ENCODE measurements at regions not wholly inside any gene's neighbourhood (a gene's known extent, or its start where the extent isn't known, plus 50 kb on each side); places are given as distances from the start of the nearest gene placed in this dataset.

- ATAC-seq (replicated peaks in 6 of 8) = no peak
- H3K4me3 ChIP-seq = no peak overlapping the region
- peaks cover 4% of the 10 kb centered on the region in 2 donors for H3K4me1 ChIP-seq (replicated peaks in 1 of 2)
- WGBS, 10 experiments = 57 to 100% (median 88%) methylated on average over 2 to 11 of the region's 13 CpGs; no CpG with 5 or more reads in 1 of the 10 experiments
- H3K27ac ChIP-seq = no peak overlapping the region
- in situ Hi-C loops (cut with MboI; ENCODE audit: low pct_unique_long_range_greater_than_20kb in 2 of 9, low sequenced_read_pairs in 9 of 9, unreplicated experiment in 9 of 9) = no loop called here
Measured at GRCh38 chr7:153027904-153028303, 268.4 kb downstream of the ACTR3B start.

- ATAC-seq (replicated peaks in 6 of 8) = no peak
- WGBS, 10 experiments = 0 to 93% (median 48%) methylated on average over 1 to 5 of the region's 5 CpGs; no CpG with 5 or more reads in 1 of the 10 experiments
- Histone ChIP-seq H3K27ac (no peak overlapping the region), H3K4me3 (no peak overlapping the region), H3K4me1 (replicated peaks in 1 of 2) (no peaks in the 10 kb centered on the region)
- in situ Hi-C loops (cut with MboI; ENCODE audit: low pct_unique_long_range_greater_than_20kb in 2 of 9, low sequenced_read_pairs in 9 of 9, unreplicated experiment in 9 of 9) = no loop called here
Measured at GRCh38 chr7:153030976-153031375, 271.4 kb downstream of the ACTR3B start.

DNA sequence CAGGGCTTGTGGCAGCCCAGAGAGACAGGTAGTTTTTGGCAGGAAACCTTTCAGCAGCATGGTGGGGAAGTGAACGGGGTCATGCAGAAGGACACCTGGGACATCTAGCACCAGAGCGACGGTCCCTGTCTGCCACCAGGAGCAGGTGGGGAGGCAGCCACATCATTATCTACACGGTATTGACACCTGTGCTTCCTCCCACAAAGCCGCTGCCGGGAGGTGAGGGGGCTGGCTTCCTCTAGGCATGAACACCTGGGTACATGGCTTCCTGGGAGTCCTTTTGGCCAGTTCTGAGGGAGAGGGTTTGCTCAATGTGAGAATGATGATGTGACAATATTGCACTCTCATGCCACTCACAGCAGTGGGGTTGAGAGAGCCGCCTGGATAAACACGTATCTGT, 275.2 kb downstream of the ACTR3B start:
- in situ Hi-C loops (cut with MboI; ENCODE audit: low pct_unique_long_range_greater_than_20kb in 2 of 9, low sequenced_read_pairs in 9 of 9, unreplicated experiment in 9 of 9) = no loop called here
- H3K4me3 ChIP-seq = no peak overlapping the region
- H3K4me1 ChIP-seq (replicated peaks in 1 of 2) = no peaks in the 10 kb centered on the region
- ATAC-seq (replicated peaks in 6 of 8) = no peak
- 0 to 100% (median 80%) methylated on average over 1 to 3 of the region's 8 CpGs; no CpG with 5 or more reads in 5 of the 10 experiments for WGBS, 10 experiments
- H3K27ac ChIP-seq = no peak overlapping the region

DNA sequence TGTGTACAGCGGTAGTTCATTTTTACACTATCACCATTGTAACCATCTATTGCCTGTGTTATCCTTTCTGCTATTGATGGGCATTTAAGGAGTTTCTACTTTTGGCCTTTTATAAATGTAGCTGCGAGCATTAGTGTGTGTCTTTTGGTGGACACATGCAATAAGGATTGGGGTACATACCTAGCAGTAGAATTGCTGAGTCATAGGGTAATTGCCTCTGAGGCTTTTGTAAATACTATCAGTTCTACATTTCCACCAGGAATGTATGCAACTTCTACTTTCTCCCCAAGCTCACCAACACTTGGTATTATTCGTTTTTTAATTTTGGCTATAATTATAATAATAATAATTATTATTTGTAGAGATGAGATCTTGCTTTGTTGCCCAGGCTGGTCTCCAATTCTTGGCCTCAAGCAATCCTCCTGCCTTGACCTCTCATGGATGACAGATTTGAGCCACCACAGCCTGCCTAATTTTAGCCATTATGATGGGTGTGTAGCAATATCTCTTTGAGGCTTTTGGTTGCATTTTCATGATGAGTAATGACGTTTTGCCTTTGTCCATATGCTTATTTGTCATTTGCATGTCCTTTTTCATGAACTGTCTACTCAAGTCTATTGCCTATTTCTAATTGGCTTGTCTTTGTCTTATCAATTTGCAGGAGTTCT, 277.0 kb downstream of the ACTR3B start:
- 5 to 100% (median 74%) methylated on average over 1 to 4 of the region's 4 CpGs for WGBS, 10 experiments
- H3K4me1 ChIP-seq (replicated peaks in 1 of 2) = no peaks in the 10 kb centered on the region
- H3K4me3 ChIP-seq = no peak overlapping the region
- ATAC-seq (replicated peaks in 6 of 8) = peak in 2 of 8 experiments; percentile 31 to 43
- no peak overlapping the region for H3K27ac ChIP-seq
- in situ Hi-C loops (cut with MboI; ENCODE audit: low pct_unique_long_range_greater_than_20kb in 2 of 9, low sequenced_read_pairs in 9 of 9, unreplicated experiment in 9 of 9) = no loop called here

GRCh38 chr7:153043440-153043839, 283.9 kb downstream of the ACTR3B start:
- H3K27ac ChIP-seq = no peak overlapping the region
- ATAC-seq (replicated peaks in 6 of 8) = no peak
- no peak overlapping the region for H3K4me3 ChIP-seq
- WGBS, 10 experiments = 40 to 100% (median 92%) methylated on average over 1 to 3 of the region's 9 CpGs; no CpG with 5 or more reads in 3 of the 10 experiments
- no peaks in the 10 kb centered on the region for H3K4me1 ChIP-seq (replicated peaks in 1 of 2)
- in situ Hi-C loops (cut with MboI; ENCODE audit: low pct_unique_long_range_greater_than_20kb in 2 of 9, low sequenced_read_pairs in 9 of 9, unreplicated experiment in 9 of 9) = no loop called here

DNA sequence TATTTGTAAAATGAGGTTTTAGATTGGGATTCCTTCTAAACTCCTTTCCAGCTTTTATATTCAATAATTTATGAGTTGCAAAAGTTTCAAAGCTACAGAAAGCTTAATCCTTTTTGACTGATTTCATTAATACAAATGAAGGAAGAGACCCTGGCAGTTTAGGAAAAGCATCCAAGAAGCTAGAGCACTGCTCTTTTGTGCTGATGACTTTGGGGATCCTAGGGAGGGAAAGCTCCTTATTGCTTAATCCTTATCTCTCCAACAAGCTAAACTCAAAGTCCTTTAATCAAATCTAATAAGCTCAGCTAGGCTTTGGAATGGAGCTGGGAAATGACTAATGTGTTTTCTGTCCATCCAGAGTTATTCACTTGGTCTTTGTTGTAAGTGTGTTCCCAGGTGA, 285.4 kb downstream of the ACTR3B start:
- Histone ChIP-seq H3K27ac (no peak overlapping the region), H3K4me1 (replicated peaks in 1 of 2) (no peaks in the 10 kb centered on the region), H3K4me3 (no peak overlapping the region)
- ATAC-seq (replicated peaks in 6 of 8) = no peak
- in situ Hi-C loops (cut with MboI; ENCODE audit: low pct_unique_long_range_greater_than_20kb in 2 of 9, low sequenced_read_pairs in 9 of 9, unreplicated experiment in 9 of 9) = no loop called here

GRCh38 chr7:153047079-153047959, 287.8 kb downstream of the ACTR3B start:
- peak in 1 of 8 experiments; percentile 56 for ATAC-seq (replicated peaks in 6 of 8)
- no peak overlapping the region for H3K27ac ChIP-seq
- WGBS, 10 experiments = 16 to 94% (median 84%) methylated on average over 2 to 16 of the region's 21 CpGs; no CpG with 5 or more reads in 1 of the 10 experiments
- in situ Hi-C loops (cut with MboI; ENCODE audit: low pct_unique_long_range_greater_than_20kb in 2 of 9, low sequenced_read_pairs in 9 of 9, unreplicated experiment in 9 of 9) = no loop called here
- H3K4me3 ChIP-seq = no peak overlapping the region
- no peaks in the 10 kb centered on the region for H3K4me1 ChIP-seq (replicated peaks in 1 of 2)

GRCh38 chr7:153052206-153052605, 292.7 kb downstream of the ACTR3B start:
- in situ Hi-C loops (cut with MboI; ENCODE audit: low pct_unique_long_range_greater_than_20kb in 2 of 9, low sequenced_read_pairs in 9 of 9, unreplicated experiment in 9 of 9) = no loop called here
- ATAC-seq (replicated peaks in 6 of 8) = no peak
- WGBS, 10 experiments = 0 to 74% (median 26%) methylated on average over 1 to 5 of the region's 5 CpGs

GRCh38 chr7:153061910-153062528, 302.5 kb downstream of the ACTR3B start:
- peak in 2 of 8 experiments; percentile 59 to 85 for ATAC-seq (replicated peaks in 6 of 8)
- in situ Hi-C loops (cut with MboI; ENCODE audit: low pct_unique_long_range_greater_than_20kb in 2 of 9, low sequenced_read_pairs in 9 of 9, unreplicated experiment in 9 of 9) = no loop called here

More at GRCh38 chr7:153052206-153052605, 292.7 kb downstream of the ACTR3B start:
- Histone ChIP-seq H3K4me1 (replicated peaks in 1 of 2) (no peaks in the 10 kb centered on the region), H3K4me3 (no peak overlapping the region), H3K27ac (no peak overlapping the region)

GRCh38 chr7:153065051-153065450, 305.5 kb downstream of the ACTR3B start:
- WGBS, 10 experiments = 0 to 100% (median 48%) methylated on average over 1 of the region's 1 CpG; no CpG with 5 or more reads in 4 of the 10 experiments
- H3K27ac ChIP-seq = no peak overlapping the region
- H3K4me3 ChIP-seq = no peak overlapping the region
- in situ Hi-C loops (cut with MboI; ENCODE audit: low pct_unique_long_range_greater_than_20kb in 2 of 9, low sequenced_read_pairs in 9 of 9, unreplicated experiment in 9 of 9) = no loop called here
- no peak for ATAC-seq (replicated peaks in 6 of 8)
- no peaks in the 10 kb centered on the region for H3K4me1 ChIP-seq (replicated peaks in 1 of 2)

More at GRCh38 chr7:153061910-153062528, 302.5 kb downstream of the ACTR3B start:
- 0 to 36% (median 10%) methylated on average over 1 to 12 of the region's 13 CpGs for WGBS, 10 experiments
- Histone ChIP-seq H3K4me1 (replicated peaks in 1 of 2) (no peaks in the 10 kb centered on the region), H3K27ac (no peak overlapping the region), H3K4me3 (no peak overlapping the region)

DNA sequence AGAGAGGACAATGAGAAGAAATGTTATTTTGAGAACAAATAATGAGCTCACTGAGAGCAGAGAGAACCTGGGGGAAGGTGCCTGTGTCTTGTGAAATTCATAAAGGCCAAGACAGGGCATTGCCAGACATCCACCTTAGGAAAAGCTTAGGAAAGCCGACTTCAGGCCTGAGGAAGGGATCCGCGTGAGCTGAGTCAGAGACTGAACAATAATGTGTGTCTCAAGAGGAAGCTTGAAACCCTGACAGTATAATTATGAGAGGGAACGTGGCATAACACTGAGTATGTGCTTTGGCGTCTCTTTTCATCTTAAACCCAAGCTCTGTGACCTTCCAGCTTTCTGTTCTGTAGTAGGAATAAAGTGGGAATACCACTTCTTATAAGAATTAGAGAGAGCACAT, 307.2 kb downstream of the ACTR3B start:
- in situ Hi-C loops (cut with MboI; ENCODE audit: low pct_unique_long_range_greater_than_20kb in 2 of 9, low sequenced_read_pairs in 9 of 9, unreplicated experiment in 9 of 9) = no loop called here
- 0 to 100% (median 62%) methylated on average over 1 to 5 of the region's 5 CpGs; no CpG with 5 or more reads in 2 of the 10 experiments for WGBS, 10 experiments

GRCh38 chr7:153070141-153070540, 310.6 kb downstream of the ACTR3B start:
- ATAC-seq (replicated peaks in 6 of 8) = no peak
- no peak overlapping the region for H3K27ac ChIP-seq
- in situ Hi-C loops (cut with MboI; ENCODE audit: low pct_unique_long_range_greater_than_20kb in 2 of 9, low sequenced_read_pairs in 9 of 9, unreplicated experiment in 9 of 9) = no loop called here
- H3K4me1 ChIP-seq (replicated peaks in 1 of 2) = no peaks in the 10 kb centered on the region
- no peak overlapping the region for H3K4me3 ChIP-seq

More for the DNA sequence above, 307.2 kb downstream of the ACTR3B start:
- ATAC-seq (replicated peaks in 6 of 8) = no peak
- Histone ChIP-seq H3K27ac (no peak overlapping the region), H3K4me1 (replicated peaks in 1 of 2) (no peaks in the 10 kb centered on the region), H3K4me3 (no peak overlapping the region)

DNA sequence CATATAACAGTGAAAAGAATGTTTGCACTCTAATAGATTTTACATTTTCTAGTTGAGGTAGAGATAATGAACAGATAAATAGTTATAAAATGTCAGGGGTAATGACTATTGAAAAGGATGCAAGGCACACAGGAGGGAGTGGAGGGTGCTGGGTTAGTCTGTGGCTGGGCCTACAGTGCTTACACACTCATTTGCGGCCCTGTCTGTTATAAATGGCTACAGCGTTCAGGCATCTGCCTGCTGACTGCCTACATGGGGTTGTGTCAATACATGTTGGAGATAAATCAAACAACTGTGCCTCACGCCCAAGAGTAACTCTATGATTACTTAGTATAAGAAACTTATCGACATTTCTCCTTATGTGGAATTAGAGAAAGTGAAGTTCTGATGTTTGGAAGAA, 313.3 kb downstream of the ACTR3B start:
- ATAC-seq (replicated peaks in 6 of 8) = peak in 2 of 8 experiments; percentile 67 to 89
- no peak overlapping the region for H3K27ac ChIP-seq
- H3K4me3 ChIP-seq = no peak overlapping the region
- in situ Hi-C loops (cut with MboI; ENCODE audit: low pct_unique_long_range_greater_than_20kb in 2 of 9, low sequenced_read_pairs in 9 of 9, unreplicated experiment in 9 of 9) = no loop called here
- 0 to 81% (median 42%) methylated on average over 1 to 4 of the region's 4 CpGs; no CpG with 5 or more reads in 1 of the 10 experiments for WGBS, 10 experiments
- H3K4me1 ChIP-seq (replicated peaks in 1 of 2) = no peaks in the 10 kb centered on the region

All from motor neuron (in vitro differentiated cells).